BLaER1 treated with 17β-estradiol and CSF1 and Interleukin-3, amounts not matched to agents 10 nM and 100 nM (cell line): ENCODE measurements at regions not wholly inside any gene's neighbourhood (a gene's known extent, or its start where the extent isn't known, plus 50 kb on each side); places are given as distances from the start of the nearest gene placed in this dataset.

Source experiments
- H3K27ac ChIP-seq, 11 experiments: shearing (Covaris generic); formaldehyde crosslinking; 2 replicates each; pipeline ENCODE4 v1.8.1; 2022
- H3K27me3 ChIP-seq, 11 experiments: shearing (Covaris generic); formaldehyde crosslinking; 2 replicates each; pipeline ENCODE4 v1.8.1; 2022
- H3K36me3 ChIP-seq, 11 experiments: shearing (Covaris generic); formaldehyde crosslinking; 2 replicates each; pipeline ENCODE4 v1.8.1; 2022
- H3K4me1 ChIP-seq, 10 experiments: shearing (Covaris generic); formaldehyde crosslinking; 2 replicates each; pipeline ENCODE4 v1.8.1; 2022
- H3K4me2 ChIP-seq, 11 experiments: shearing (Covaris generic); formaldehyde crosslinking; 2 replicates each; pipeline ENCODE4 v1.8.1; 2022
- H3K4me3 ChIP-seq, 10 experiments: shearing (Covaris generic); formaldehyde crosslinking; 2 replicates each; pipeline ENCODE4 v1.8.1; 2022
- H3K9ac ChIP-seq, 11 experiments: shearing (Covaris generic); formaldehyde crosslinking; 2 replicates each; pipeline ENCODE4 v1.8.1; 2022
- H3K9me3 ChIP-seq, 11 experiments: shearing (Covaris generic); formaldehyde crosslinking; replicated peaks in 1 of 11; 2 replicates each; pipeline ENCODE4 v1.8.1; 2022
- H4K20me1 ChIP-seq, 11 experiments: shearing (Covaris generic); formaldehyde crosslinking; 2 replicates each; pipeline ENCODE4 v1.8.1; 2022
- Cebpa-rat ChIP-seq, 11 experiments: shearing (Covaris generic); IDR thresholded peaks; 2 replicates each; pipeline ENCODE4 v1.8.1; 2022

DNA sequence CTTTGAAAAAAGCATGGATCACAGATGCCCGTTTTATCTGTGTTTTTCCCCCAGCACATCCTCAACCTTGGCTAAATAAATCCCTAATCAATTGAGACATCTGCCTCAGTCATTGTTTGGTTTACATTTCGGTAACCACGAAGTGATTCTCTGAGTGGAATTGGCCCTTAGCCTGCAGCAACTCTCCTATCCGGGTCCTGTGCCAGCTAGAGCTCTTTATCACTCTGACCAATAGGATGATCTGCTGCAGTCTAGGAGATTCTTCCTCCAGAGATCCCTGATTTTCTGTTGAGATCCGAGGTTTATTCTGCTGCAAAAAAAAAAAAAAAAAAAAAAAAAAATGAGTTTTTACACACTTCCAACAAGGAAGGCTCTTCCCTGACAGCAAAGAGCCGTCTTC, 137.3 kb downstream of the KCNA4 start:
- Histone ChIP-seq H3K9me3 (peaks cover 5 to 14% (median 9%) of the 10 kb centered on the region in 11 experiments; a peak in 21 of 22 replicates), H3K4me3 (no peak overlapping the region), H3K27me3 (no peaks in the 10 kb centered on the region), H3K36me3 (no peaks in the 10 kb centered on the region), H3K9ac (no peak overlapping the region), H4K20me1 (no peaks in the 10 kb centered on the region), H3K4me2 (no peak overlapping the region), H3K4me1 (peaks cover 0 to 9% (median 0%) of the 10 kb centered on the region in 10 experiments; a peak in 4 of 20 replicates), H3K27ac (no peak overlapping the region)
- TF ChIP-seq Cebpa-rat (IDR thresholded peaks at IDR 0.05) = no peak

DNA sequence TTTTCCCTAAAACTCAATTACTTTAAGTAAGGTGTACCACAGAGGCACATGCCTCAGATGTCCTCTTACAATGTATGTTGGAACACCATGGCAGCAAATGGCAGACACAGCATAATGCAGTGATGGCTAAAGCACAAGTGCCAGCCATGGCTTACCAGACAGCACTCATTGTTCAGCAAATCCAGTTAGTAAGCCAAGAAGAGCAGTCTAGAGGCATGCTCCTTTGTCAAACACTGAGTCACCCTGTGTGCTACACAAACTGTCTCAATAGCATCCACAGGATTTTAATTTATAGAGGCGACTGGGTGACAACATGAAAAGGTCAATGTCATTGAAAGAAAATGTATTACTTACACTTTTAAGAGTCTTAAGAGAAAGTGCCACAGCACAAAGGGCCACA, 140.6 kb downstream of the KCNA4 start:
- TF ChIP-seq Cebpa-rat (IDR thresholded peaks at IDR 0.05) = no peak
- H3K9me3 ChIP-seq = peaks cover 0 to 8% (median 0%) of the 10 kb centered on the region in 11 experiments; a peak in 4 of 22 replicates
- no peak overlapping the region for H3K4me2 ChIP-seq
- no peaks in the 10 kb centered on the region for H4K20me1 ChIP-seq
- H3K4me1 ChIP-seq = peaks cover 0 to 5% (median 0%) of the 10 kb centered on the region in 10 experiments; a peak in 4 of 20 replicates
- H3K9ac ChIP-seq = no peak overlapping the region
- no peak overlapping the region for H3K27ac ChIP-seq
- H3K36me3 ChIP-seq = no peaks in the 10 kb centered on the region
- no peaks in the 10 kb centered on the region for H3K27me3 ChIP-seq
- no peak overlapping the region for H3K4me3 ChIP-seq

GRCh38 chr11:29847219-29847618, 169.6 kb downstream of the KCNA4 start:
- no peak overlapping the region for H3K27ac ChIP-seq
- no peak overlapping the region for H3K9ac ChIP-seq
- no peak overlapping the region for H3K4me3 ChIP-seq
- 0 out of 22 replicates have a peak, but pooled peaks cover 0 to 4% (median 0%) of the 10 kb centered on the region in 11 experiments for H3K9me3 ChIP-seq
- no peaks in the 10 kb centered on the region for H3K27me3 ChIP-seq
- H4K20me1 ChIP-seq = no peaks in the 10 kb centered on the region
- no peak overlapping the region for H3K4me2 ChIP-seq
- TF ChIP-seq Cebpa-rat (IDR thresholded peaks at IDR 0.05) = no peak
- peaks cover 0 to 4% (median 0%) of the 10 kb centered on the region in 10 experiments; a peak in 2 of 20 replicates for H3K4me1 ChIP-seq
- no peaks in the 10 kb centered on the region for H3K36me3 ChIP-seq

DNA sequence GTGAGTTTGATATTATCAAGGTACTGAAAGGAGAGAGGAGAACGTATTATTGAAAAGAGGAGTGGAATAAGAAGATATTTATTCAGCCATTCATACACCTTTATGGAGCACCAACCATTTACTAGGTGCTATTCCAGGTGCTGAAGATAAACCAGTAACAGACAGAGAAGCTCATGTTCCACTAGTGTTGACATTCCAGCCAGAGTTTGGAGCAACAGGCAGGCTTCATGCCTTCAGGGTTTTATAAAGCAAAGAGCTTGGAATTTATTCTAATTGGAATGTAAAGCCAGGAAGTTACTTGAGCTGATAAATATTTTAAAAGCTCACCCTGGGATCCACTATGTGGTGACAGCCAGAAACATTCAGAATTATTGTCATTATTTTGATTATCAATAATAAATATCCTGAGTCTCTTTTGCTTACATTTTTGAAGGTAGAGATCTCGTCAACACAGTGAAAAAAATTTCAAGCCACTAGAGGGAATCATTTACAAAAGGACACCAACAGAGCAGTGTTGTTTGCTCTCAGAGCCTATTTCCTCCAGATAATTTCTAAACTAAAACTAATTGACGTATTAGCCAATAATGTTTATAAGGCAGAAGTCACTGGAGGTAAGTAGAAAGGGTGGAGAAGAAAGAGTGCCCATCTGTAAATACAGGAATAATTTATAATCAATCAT, 172.0 kb downstream of the KCNA4 start:
- Histone ChIP-seq H3K4me1 (no peaks in the 10 kb centered on the region), H3K9me3 (0 out of 22 replicates have a peak, but pooled peaks cover 0 to 4% (median 0%) of the 10 kb centered on the region in 11 experiments), H3K27me3 (no peaks in the 10 kb centered on the region), H3K4me2 (no peak overlapping the region), H3K9ac (no peak overlapping the region), H4K20me1 (no peaks in the 10 kb centered on the region), H3K4me3 (no peak overlapping the region), H3K36me3 (no peaks in the 10 kb centered on the region), H3K27ac (no peak overlapping the region)
- TF ChIP-seq Cebpa-rat (IDR thresholded peaks at IDR 0.05) = no peak

DNA sequence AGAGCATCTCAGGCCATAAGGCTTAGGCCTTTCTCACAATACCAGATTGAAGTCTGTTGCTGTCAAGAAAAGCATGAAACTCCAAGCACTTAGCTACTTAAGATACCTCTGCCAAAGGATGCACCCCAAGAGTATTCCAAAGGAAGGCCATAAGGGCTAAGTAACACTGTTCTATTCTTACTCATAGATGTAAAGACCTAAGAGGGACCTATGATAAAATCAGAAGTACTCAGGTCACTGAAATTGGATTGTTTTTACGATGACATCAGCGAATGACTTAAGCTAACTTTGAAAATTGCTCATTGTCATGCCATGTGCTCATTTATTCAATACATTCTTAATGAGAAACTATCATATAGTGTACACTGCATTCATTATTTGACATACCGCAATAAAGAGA, 172.8 kb downstream of the KCNA4 start:
- TF ChIP-seq Cebpa-rat (IDR thresholded peaks at IDR 0.05) = no peak
- H3K4me2 ChIP-seq = no peak overlapping the region
- H3K4me3 ChIP-seq = no peak overlapping the region
- no peaks in the 10 kb centered on the region for H4K20me1 ChIP-seq
- H3K4me1 ChIP-seq = no peaks in the 10 kb centered on the region
- no peak overlapping the region for H3K27ac ChIP-seq
- no peak overlapping the region for H3K9ac ChIP-seq
- no peaks in the 10 kb centered on the region for H3K27me3 ChIP-seq
- H3K9me3 ChIP-seq = 0 out of 22 replicates have a peak, but pooled peaks cover 0 to 4% (median 0%) of the 10 kb centered on the region in 11 experiments
- no peaks in the 10 kb centered on the region for H3K36me3 ChIP-seq

GRCh38 chr11:29842061-29842460, 174.8 kb downstream of the KCNA4 start:
- H3K9me3 ChIP-seq = no peaks in the 10 kb centered on the region
- no peaks in the 10 kb centered on the region for H3K27me3 ChIP-seq
- TF ChIP-seq Cebpa-rat (IDR thresholded peaks at IDR 0.05) = no peak

DNA sequence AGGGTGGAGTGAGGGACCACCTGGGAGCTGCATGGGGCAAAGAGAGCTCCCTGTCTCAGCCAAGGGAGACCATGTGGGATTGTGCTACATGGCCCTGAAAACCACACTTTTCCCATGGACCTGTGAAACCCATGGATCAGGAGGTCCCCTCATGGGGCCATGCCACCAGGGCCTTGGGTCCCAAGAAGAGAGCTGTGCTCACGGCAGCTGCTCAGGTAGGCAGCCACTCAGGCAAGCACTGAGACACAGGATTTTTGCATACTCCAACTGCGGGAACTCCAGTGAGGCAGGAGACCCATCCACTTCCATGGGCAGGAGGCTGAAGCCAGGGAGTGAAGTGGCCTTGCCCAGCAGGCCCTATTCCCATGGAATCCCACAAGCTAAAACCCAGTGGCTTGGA, 190.0 kb downstream of the KCNA4 start:
- TF ChIP-seq Cebpa-rat (IDR thresholded peaks at IDR 0.05) = no peak
- H3K4me3 ChIP-seq = no peak overlapping the region
- peaks cover 0 to 5% (median 3%) of the 10 kb centered on the region in 11 experiments; a peak in 12 of 22 replicates for H3K9me3 ChIP-seq
- no peaks in the 10 kb centered on the region for H3K27me3 ChIP-seq
- H4K20me1 ChIP-seq = no peaks in the 10 kb centered on the region
- H3K9ac ChIP-seq = no peak overlapping the region
- H3K36me3 ChIP-seq = no peaks in the 10 kb centered on the region
- no peak overlapping the region for H3K4me2 ChIP-seq
- no peaks in the 10 kb centered on the region for H3K4me1 ChIP-seq
- H3K27ac ChIP-seq = no peak overlapping the region

More at GRCh38 chr11:29842061-29842460, 174.8 kb downstream of the KCNA4 start:
- H3K9ac ChIP-seq = no peak overlapping the region
- no peaks in the 10 kb centered on the region for H3K36me3 ChIP-seq
- no peaks in the 10 kb centered on the region for H4K20me1 ChIP-seq
- no peak overlapping the region for H3K4me2 ChIP-seq
- H3K27ac ChIP-seq = no peak overlapping the region
- H3K4me3 ChIP-seq = no peak overlapping the region
- H3K4me1 ChIP-seq = no peaks in the 10 kb centered on the region

GRCh38 chr11:29816359-29816758, 200.5 kb downstream of the KCNA4 start:
- no peak overlapping the region for H3K4me3 ChIP-seq
- no peak overlapping the region for H3K9ac ChIP-seq
- no peaks in the 10 kb centered on the region for H3K27me3 ChIP-seq
- H3K36me3 ChIP-seq = no peaks in the 10 kb centered on the region
- H4K20me1 ChIP-seq = no peaks in the 10 kb centered on the region
- no peaks in the 10 kb centered on the region for H3K4me1 ChIP-seq
- peaks cover 0 to 17% (median 6%) of the 10 kb centered on the region in 11 experiments; a peak in 12 of 22 replicates for H3K9me3 ChIP-seq
- no peak overlapping the region for H3K4me2 ChIP-seq
- H3K27ac ChIP-seq = no peak overlapping the region
- no peak for TF ChIP-seq Cebpa-rat (IDR thresholded peaks at IDR 0.05)

DNA sequence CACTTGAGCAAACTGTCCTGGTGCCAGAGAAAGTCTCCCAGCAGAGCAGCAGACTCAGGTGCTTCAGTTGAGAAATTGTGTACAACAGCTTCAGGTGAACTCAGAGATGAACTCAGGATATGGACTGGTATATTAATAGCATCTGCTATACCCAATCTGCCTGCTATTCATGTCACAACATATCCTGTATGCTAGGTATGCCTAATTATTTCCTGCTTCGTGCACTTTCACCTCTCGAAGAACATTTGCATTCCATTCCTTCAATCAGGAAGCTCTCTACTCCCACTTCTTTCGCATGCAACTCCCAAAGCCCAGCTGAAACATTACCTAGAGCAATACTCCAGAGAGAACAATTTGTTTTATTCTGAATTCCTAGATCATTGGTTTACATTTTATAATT, 207.7 kb downstream of the KCNA4 start:
- TF ChIP-seq Cebpa-rat (IDR thresholded peaks at IDR 0.05) = no peak
- no peak overlapping the region for H3K9ac ChIP-seq
- no peak overlapping the region for H3K4me2 ChIP-seq
- peaks cover 0 to 6% (median 0%) of the 10 kb centered on the region in 10 experiments; a peak in 3 of 20 replicates for H3K4me1 ChIP-seq
- H3K4me3 ChIP-seq = no peak overlapping the region
- H4K20me1 ChIP-seq = no peaks in the 10 kb centered on the region
- no peaks in the 10 kb centered on the region for H3K27me3 ChIP-seq
- H3K36me3 ChIP-seq = no peaks in the 10 kb centered on the region
- H3K27ac ChIP-seq = no peak overlapping the region
- H3K9me3 ChIP-seq = peaks cover 0 to 5% (median under 1%) of the 10 kb centered on the region in 11 experiments; a peak in 9 of 22 replicates

GRCh38 chr11:29802522-29802921, 214.3 kb downstream of the KCNA4 start:
- H3K9me3 ChIP-seq = no peaks in the 10 kb centered on the region
- H3K4me2 ChIP-seq = no peak overlapping the region
- no peaks in the 10 kb centered on the region for H3K27me3 ChIP-seq
- no peak for TF ChIP-seq Cebpa-rat (IDR thresholded peaks at IDR 0.05)
- H3K36me3 ChIP-seq = no peaks in the 10 kb centered on the region
- no peaks in the 10 kb centered on the region for H4K20me1 ChIP-seq
- H3K9ac ChIP-seq = no peak overlapping the region
- H3K4me3 ChIP-seq = no peak overlapping the region
- H3K27ac ChIP-seq = no peak overlapping the region
- H3K4me1 ChIP-seq = peaks cover 0 to 6% (median 0%) of the 10 kb centered on the region in 10 experiments; a peak in 3 of 20 replicates
